ENCODE measurements at regions not wholly inside any gene's neighbourhood (a gene's known extent, or its start where the extent isn't known, plus 50 kb on each side); places are given as distances from the start of the nearest gene placed in this dataset.

GRCh38 chr11:103737037-103737622 lies 299.3 kb upstream of the DDI1 start:
- no peak for DNase-seq

DNA sequence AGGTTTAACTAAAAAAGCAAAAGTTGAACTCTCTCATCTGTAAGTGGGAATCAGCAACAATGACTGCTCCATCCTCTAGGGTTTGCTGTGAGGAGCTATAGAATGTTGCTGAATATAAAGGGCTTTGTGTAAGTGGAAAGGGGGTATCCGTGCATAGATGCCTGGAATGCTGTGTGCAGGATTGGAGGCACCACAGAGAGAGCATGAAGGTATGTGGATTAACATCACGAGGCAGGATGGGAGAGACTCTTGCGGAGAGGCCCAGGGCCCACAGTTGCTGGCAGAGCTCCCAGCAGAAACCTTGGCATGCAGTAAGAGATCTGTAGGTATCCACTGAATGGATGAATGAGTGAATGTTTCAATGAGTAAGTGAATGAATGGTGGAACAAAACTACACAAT lies 298.7 kb upstream of the DDI1 start:
- DNase-seq = no peak

- peak; percentile 6 for DNase-seq
Measured at GRCh38 chr11:103739074-103739796, 297.2 kb upstream of the DDI1 start.

- no peak for DNase-seq
Measured at GRCh38 chr11:103744496-103745153, 291.8 kb upstream of the DDI1 start.

DNA sequence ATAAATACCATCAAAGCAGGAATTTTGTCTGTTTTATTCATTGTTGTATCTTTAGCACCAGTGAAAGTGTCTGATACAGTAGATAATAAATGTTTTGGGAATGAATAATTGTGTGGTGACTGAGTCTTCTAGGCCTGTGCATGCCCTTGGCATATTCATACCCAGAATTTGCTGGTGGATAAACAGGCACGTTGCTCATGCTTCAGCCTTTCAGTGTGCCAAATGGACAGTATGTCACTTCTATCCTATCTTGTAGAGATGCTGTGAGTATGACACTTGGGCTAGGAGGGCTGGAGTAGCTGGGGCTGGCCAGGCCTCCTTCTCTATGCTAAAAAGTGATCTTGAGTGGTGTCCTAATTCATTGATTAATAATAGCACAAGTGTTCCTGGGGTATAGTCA lies 287.3 kb upstream of the DDI1 start:
- DNase-seq = no peak

GRCh38 chr11:103768816-103769215 lies 267.6 kb upstream of the DDI1 start:
- no peak for DNase-seq

GRCh38 chr11:103773059-103773458 lies 263.4 kb upstream of the DDI1 start:
- no peak for DNase-seq

GRCh38 chr11:103773537-103773936 lies 262.9 kb upstream of the DDI1 start:
- DNase-seq = no peak

DNA sequence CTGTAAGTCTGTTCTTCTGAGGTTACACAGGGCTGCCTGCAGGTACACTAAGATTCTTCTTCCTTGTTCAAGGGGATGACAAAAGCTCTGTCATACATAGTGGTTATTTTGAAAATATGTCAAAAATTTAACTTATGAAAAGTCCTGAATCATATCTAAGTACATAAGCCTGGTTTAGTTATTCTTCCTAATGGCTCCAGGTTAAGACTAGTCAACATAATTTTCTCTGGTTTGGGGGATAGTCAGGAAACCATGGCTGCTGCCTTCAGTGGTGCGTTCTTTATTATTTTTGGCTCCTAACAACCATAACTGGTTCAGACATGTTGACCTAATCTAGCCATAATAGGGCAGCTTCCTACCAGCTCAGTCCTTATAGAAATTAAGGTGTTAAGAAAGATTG lies 257.4 kb upstream of the DDI1 start:
- no peak for DNase-seq

GRCh38 chr11:103789952-103790351 lies 246.5 kb upstream of the DDI1 start:
- no peak for DNase-seq

DNA sequence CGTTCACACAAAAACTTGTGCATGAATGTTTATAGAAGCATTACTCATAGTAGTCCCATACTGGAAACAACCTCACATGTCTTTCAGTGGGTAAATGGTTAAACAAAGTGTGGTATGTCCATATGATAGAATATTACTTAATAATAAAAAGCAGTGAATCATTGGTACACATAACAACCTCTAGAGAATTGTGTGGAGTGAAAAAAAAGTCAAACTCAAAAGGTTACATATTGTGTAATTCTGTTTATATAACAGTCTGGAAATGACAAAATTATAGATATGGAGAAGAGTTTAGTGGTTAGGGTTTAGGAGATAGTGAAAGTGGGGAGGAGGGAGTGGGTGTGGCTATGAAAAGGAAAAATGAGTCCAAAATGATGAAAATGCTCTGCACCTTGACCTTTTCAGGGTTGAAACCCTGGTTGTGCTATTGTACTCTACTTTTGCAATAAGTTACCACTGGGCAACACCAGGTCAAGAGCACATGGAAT lies 243.4 kb upstream of the DDI1 start:
- no peak for DNase-seq

GRCh38 chr11:103794262-103794661 lies 242.2 kb upstream of the DDI1 start:
- DNase-seq = no peak

- DNase-seq = no peak
Measured at GRCh38 chr11:103798026-103798425, 238.4 kb upstream of the DDI1 start.

- DNase-seq = no peak
Measured at GRCh38 chr11:103798446-103798845, 238.0 kb upstream of the DDI1 start.

- DNase-seq = no peak
Measured at GRCh38 chr11:103800406-103801114, 235.9 kb upstream of the DDI1 start.

DNA sequence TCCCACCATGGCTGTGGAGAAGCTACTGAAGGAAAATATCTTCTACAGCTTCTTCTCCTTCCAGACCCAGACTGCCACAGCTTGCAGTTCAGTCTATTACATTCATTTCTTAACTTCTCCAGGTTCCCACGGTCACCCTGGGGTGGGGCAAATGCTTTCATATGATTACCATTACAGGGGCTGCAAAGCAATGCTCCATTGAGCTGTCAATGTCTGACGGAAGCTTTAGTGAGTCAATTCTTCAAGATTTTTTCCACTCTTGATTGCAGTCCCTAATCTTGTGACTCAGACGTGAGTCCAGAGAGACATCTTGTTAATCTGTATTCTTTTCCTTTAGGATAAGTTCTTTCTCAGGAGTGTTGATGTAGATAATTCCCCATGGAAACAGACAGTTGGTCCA lies 233.4 kb upstream of the DDI1 start:
- no peak for DNase-seq

DNA sequence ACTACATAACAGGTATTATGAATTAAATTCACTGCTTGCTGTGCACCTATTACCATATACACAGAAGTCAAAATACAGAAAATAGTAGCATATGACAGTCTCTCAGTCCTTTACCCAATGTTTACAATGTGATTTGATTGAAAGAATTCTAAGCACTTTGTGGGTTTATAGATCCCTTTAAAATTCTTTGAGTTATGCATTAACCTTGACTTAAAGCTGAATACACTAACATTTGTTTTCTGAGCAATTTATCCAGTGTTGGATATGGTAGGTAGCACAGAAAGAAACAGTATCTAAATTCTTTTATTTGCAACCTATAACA lies 230.8 kb upstream of the DDI1 start:
- DNase-seq = no peak

- DNase-seq = no peak
Measured at GRCh38 chr11:103806130-103806895, 230.1 kb upstream of the DDI1 start.

- DNase-seq = no peak
Measured at GRCh38 chr11:103807806-103808205, 228.6 kb upstream of the DDI1 start.

DNA sequence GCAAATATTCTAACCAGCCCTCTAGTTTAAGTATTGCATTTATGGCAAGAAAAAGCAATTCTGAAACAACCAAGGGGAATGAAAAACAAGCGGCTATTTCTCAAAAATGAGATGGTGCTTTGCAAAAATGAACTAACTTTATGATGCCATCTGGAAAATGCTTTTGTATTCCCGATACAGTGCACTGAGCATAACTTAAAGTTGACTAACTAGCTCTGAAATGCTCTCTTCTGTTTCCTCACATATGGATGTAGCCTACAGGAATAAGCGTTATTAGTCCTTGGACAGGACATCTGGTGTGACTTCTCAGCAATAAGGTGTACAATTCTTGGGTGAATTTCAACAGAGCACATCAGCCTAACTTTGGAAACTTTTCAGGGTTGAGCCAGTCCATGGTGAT lies 228.2 kb upstream of the DDI1 start:
- no peak for DNase-seq

- DNase-seq = no peak
Measured at GRCh38 chr11:103811870-103812455, 224.5 kb upstream of the DDI1 start.

- DNase-seq = no peak
Measured at GRCh38 chr11:103812680-103813079, 223.8 kb upstream of the DDI1 start.
